Neuronal stem cell (in vitro differentiated cells): ENCODE measurements at regions not wholly inside any gene's neighbourhood (a gene's known extent, or its start where the extent isn't known, plus 50 kb on each side); places are given as distances from the start of the nearest gene placed in this dataset.

Source experiments
- DNase-seq: peaks from one replicate; pipeline ENCODE4 v3.0.0-alpha.2; 2013; ENCODE audit warnings: low spot score
- H2AFZ ChIP-seq: one replicate; pipeline ENCODE4 v1.6.1; 2013; ENCODE audit warnings: mild to moderate bottlenecking, low read length, inconsistent platforms
- H2AK5ac ChIP-seq: 2 replicates; pipeline ENCODE4 v1.6.1; 2013; ENCODE audit warnings: low read depth, mild to moderate bottlenecking, inconsistent platforms, low read length, moderate library complexity, mixed read lengths
- H2BK120ac ChIP-seq: 2 replicates; pipeline ENCODE4 v1.6.1; 2013; ENCODE audit warnings: low read depth, mild to moderate bottlenecking, inconsistent platforms, low read length, moderate library complexity, mixed read lengths
- H2BK12ac ChIP-seq: one replicate; pipeline ENCODE4 v1.6.1; 2013; ENCODE audit warnings: low read length, inconsistent platforms
- H2BK15ac ChIP-seq: 2 replicates; pipeline ENCODE4 v1.6.1; 2013; ENCODE audit warnings: mild to moderate bottlenecking, low read length, inconsistent platforms, mixed read lengths
- H2BK5ac ChIP-seq: one replicate; pipeline ENCODE4 v1.6.1; 2013; ENCODE audit warnings: inconsistent platforms, mild to moderate bottlenecking, low read length, moderate library complexity
- H3K14ac ChIP-seq: one replicate; pipeline ENCODE4 v1.6.1; 2013; ENCODE audit warnings: low read length, inconsistent platforms
- H3K18ac ChIP-seq: 2 replicates; pipeline ENCODE4 v1.6.1; 2013; ENCODE audit warnings: low read length, inconsistent platforms
- H3K23ac ChIP-seq: 2 replicates; pipeline ENCODE4 v1.6.1; 2013; ENCODE audit warnings: low read depth, mild to moderate bottlenecking, mixed read lengths, low read length, inconsistent platforms; ENCODE audit not compliant: poor library complexity
- H3K27ac ChIP-seq: replicated peaks from 3 replicates; pipeline ENCODE4 v1.5.1; 2013; ENCODE audit warnings: low read length, inconsistent platforms
- H3K27me3 ChIP-seq, 3 experiments: 2 replicates each; pipeline ENCODE4 v1.6.1; 2013; ENCODE audit warnings: low read length in 3 of 3, mild to moderate bottlenecking in 2 of 3, inconsistent platforms in 1 of 3, low read depth in 1 of 3, mixed read lengths in 1 of 3, moderate library complexity in 1 of 3; ENCODE audit not compliant: control insufficient read depth in 3 of 3, insufficient read depth in 3 of 3
- H3K36me3 ChIP-seq, 2 donors: replicated peaks in 1 of 2; 2 replicates each; pipeline ENCODE4 v1.6.1; 2013; ENCODE audit warnings: low read length in 2 of 2; ENCODE audit not compliant: control insufficient read depth in 2 of 2, insufficient read depth in 2 of 2
- H3K4ac ChIP-seq: 2 replicates; pipeline ENCODE4 v1.6.1; 2013; ENCODE audit warnings: inconsistent platforms, mild to moderate bottlenecking, low read length, moderate library complexity
- H3K4me1 ChIP-seq, 2 donors: 1 replicate in 1 of 2; 2 replicates in 1 of 2; pipeline ENCODE4 v1.6.1; 2013; ENCODE audit warnings: low read length in 2 of 2, low read depth in 1 of 2; ENCODE audit not compliant: control insufficient read depth in 2 of 2, insufficient read depth in 1 of 2
- H3K4me2 ChIP-seq: one replicate; pipeline ENCODE4 v1.6.1; 2013; ENCODE audit warnings: mild to moderate bottlenecking, low read length, inconsistent platforms; ENCODE audit not compliant: insufficient read depth, poor library complexity, severe bottlenecking
- H3K4me3 ChIP-seq, 2 donors: 2 replicates each; pipeline ENCODE4 v1.5.1; 2013; ENCODE audit warnings: low read length in 2 of 2, mild to moderate bottlenecking in 2 of 2, inconsistent platforms in 1 of 2, moderate library complexity in 1 of 2
- H3K79me1 ChIP-seq: one replicate; pipeline ENCODE4 v1.6.1; 2013; ENCODE audit warnings: low read depth, mild to moderate bottlenecking, inconsistent platforms, low read length, moderate library complexity
- H3K9ac ChIP-seq: one replicate; pipeline ENCODE4 v1.6.1; 2013; ENCODE audit warnings: mild to moderate bottlenecking, low read depth, low read length, inconsistent platforms; ENCODE audit not compliant: poor library complexity
- H3K9me3 ChIP-seq, 2 donors: replicated peaks in 1 of 2; 2 replicates each; pipeline versions ENCODE3 to v1.6.1; 2013; ENCODE audit warnings: low read length in 2 of 2, mild to moderate bottlenecking in 2 of 2, inconsistent platforms in 1 of 2, low read depth in 1 of 2, mixed read lengths in 1 of 2, moderate library complexity in 1 of 2; ENCODE audit not compliant: control insufficient read depth in 2 of 2, insufficient read depth in 1 of 2
- H4K8ac ChIP-seq: one replicate; pipeline ENCODE4 v1.6.1; 2013; ENCODE audit warnings: low read depth, mild to moderate bottlenecking, inconsistent platforms, low read length, moderate library complexity
- H4K91ac ChIP-seq: one replicate; pipeline ENCODE4 v1.6.1; 2013; ENCODE audit warnings: low read length, low read depth, mild to moderate bottlenecking, inconsistent platforms; ENCODE audit not compliant: poor library complexity
- WGBS, 2 donors: extraction: QIAGEN DNeasy Blood & Tissue Kit; methylation state at CpG; one replicate each; pipeline ENCODE4 v1.1.7; 2013; ENCODE audit warnings: missing lambda C conversion rate in 2 of 2, mixed read lengths in 1 of 2; ENCODE audit not compliant: insufficient read length in 2 of 2, insufficient replicate concordance in 1 of 2; ENCODE audit errors: extremely low coverage in 2 of 2; 5-methylcytosine and 5-hydroxymethylcytosine counted together

DNA sequence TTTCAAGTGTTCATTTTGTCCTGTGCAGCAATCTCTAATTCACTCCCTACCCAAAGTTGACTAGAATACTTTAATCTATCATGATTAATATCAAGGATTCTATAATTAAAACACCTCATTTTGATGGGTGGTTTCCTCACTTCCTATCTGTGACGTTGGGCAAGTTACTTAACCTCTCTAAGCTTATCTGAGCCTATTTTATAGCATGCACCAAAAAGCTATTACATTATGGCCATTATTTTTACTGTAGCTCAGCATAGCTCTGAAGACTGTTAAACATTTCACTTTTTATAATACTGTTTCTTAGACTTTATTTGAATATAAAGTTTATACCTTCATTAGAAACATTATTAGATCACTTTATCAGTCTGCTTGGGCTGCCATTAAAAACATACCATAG, 579.6 kb upstream of the NXPH2 start:
- no peak for DNase-seq
- Histone ChIP-seq H3K27me3 (no peaks in the 10 kb centered on the region), H2BK120ac (no peak overlapping the region), H3K27ac (no peak overlapping the region), H3K4me1 (no peaks in the 10 kb centered on the region), H3K9me3 (no peaks in the 10 kb centered on the region), H2BK15ac (no peak overlapping the region), H4K8ac (no peak overlapping the region), H3K14ac (no peak overlapping the region), H4K91ac (no peak overlapping the region), H3K23ac (no peak overlapping the region), H3K4ac (no peak overlapping the region), H3K18ac (no peak overlapping the region), H3K4me3 (no peak overlapping the region), H3K9ac (no peak overlapping the region), H2BK5ac (no peak overlapping the region), H3K79me1 (no peaks in the 10 kb centered on the region), H2AFZ (no peak overlapping the region), H2BK12ac (no peak overlapping the region), H3K4me2 (no peak overlapping the region), H3K36me3 (no peaks in the 10 kb centered on the region), H2AK5ac (no peak overlapping the region)
- WGBS, 2 donors, result no CpG with 5 or more reads among the region's 1 CpG

DNA sequence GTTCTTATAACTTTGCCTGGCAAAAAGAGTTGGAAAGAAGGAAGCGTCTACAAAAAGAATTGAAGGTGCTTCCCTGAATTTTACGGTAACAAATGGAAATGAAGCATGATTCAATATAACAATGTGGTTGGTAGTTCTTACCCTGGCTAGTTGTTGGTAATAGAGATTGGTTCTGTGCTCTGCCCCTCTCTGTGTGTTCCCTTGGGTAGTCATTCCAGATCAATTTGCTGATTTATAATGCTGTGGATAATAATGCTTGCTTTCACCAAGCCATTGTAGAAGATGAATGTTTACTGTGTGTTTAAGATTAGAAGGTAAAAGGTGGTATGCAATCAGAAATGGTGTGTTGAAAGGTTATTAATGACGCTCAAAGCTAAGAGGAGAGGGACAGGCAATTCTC, 577.8 kb upstream of the NXPH2 start:
- H3K27me3 ChIP-seq, result no peaks in the 10 kb centered on the region
- H3K36me3 ChIP-seq, result no peaks in the 10 kb centered on the region
- H3K4me3 ChIP-seq, result no peak overlapping the region
- DNase-seq, result no peak
- H2AFZ ChIP-seq, result no peak overlapping the region
- no peak overlapping the region for H3K4me2 ChIP-seq
- H2BK12ac ChIP-seq, result no peak overlapping the region
- H3K4me1 ChIP-seq, result no peaks in the 10 kb centered on the region
- no peak overlapping the region for H3K27ac ChIP-seq
- no peak overlapping the region for H2BK5ac ChIP-seq
- no peak overlapping the region for H3K23ac ChIP-seq
- whole genome bisulfite sequencing, 2 donors, result no CpG with 5 or more reads among the region's 3 CpGs
- H4K91ac ChIP-seq, result no peak overlapping the region
- H2BK120ac ChIP-seq, result no peak overlapping the region
- H3K14ac ChIP-seq, result no peak overlapping the region
- H2BK15ac ChIP-seq, result no peak overlapping the region
- no peak overlapping the region for H3K18ac ChIP-seq
- no peak overlapping the region for H4K8ac ChIP-seq
- no peaks in the 10 kb centered on the region for H3K79me1 ChIP-seq
- no peak overlapping the region for H2AK5ac ChIP-seq
- H3K4ac ChIP-seq, result no peak overlapping the region
- H3K9ac ChIP-seq, result no peak overlapping the region
- H3K9me3 ChIP-seq, result no peaks in the 10 kb centered on the region

DNA sequence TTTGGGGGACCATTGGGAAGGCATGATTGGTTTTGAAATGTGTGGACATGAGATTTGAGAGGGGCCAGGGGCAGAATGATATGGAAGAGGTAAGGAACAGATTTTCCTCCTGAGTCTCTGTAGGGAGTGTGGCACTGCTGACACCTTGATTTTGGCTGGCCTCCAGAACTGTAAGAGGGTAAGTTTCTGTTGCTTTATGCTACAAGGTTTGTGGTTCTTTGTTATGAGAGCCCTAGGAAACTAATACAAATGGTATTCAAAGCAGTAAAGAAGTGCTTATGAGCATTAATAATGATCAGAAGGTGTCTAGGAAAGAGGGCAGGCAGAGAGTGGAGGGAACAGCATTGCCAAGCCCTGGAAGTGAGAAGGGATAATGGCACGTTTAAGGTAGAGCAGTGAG, 574.3 kb upstream of the NXPH2 start:
- no peaks in the 10 kb centered on the region for H3K4me1 ChIP-seq
- no CpG with 5 or more reads among the region's 1 CpG for WGBS, 2 donors
- H3K9me3 ChIP-seq, result no peaks in the 10 kb centered on the region
- H4K91ac ChIP-seq, result no peak overlapping the region
- H3K14ac ChIP-seq, result no peak overlapping the region
- no peak overlapping the region for H4K8ac ChIP-seq
- H3K4ac ChIP-seq, result no peak overlapping the region
- no peak overlapping the region for H2AK5ac ChIP-seq
- no peak overlapping the region for H3K9ac ChIP-seq
- H3K27me3 ChIP-seq, result no peaks in the 10 kb centered on the region
- no peak overlapping the region for H2AFZ ChIP-seq
- no peak overlapping the region for H3K18ac ChIP-seq
- no peak overlapping the region for H3K23ac ChIP-seq
- no peak overlapping the region for H2BK15ac ChIP-seq
- no peak overlapping the region for H3K4me3 ChIP-seq
- H2BK12ac ChIP-seq, result no peak overlapping the region
- no peak overlapping the region for H2BK120ac ChIP-seq
- no peak overlapping the region for H2BK5ac ChIP-seq
- H3K36me3 ChIP-seq, result no peaks in the 10 kb centered on the region
- no peak overlapping the region for H3K4me2 ChIP-seq
- DNase-seq, result no peak
- no peak overlapping the region for H3K27ac ChIP-seq
- no peaks in the 10 kb centered on the region for H3K79me1 ChIP-seq

DNA sequence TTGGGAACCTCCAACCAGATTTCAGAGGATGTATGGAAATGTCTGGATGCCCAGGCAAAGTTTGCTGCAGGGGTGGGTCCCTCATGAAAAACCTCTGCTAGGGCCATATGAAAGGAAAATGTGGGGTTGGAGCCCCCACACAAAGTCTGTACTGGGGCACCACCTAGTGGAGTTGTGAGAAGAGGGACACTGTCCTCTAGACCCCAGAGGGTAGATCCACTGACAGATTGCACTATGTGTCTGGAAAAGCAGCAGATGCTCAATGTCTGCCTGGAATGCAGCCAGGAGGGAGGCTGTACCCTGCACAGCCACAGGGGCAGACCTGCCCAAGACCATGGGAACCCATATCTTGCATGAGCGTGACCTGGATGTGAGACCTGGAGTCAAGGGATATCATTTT, 573.7 kb upstream of the NXPH2 start:
- no peak overlapping the region for H3K9ac ChIP-seq
- no peak overlapping the region for H2BK120ac ChIP-seq
- H3K36me3 ChIP-seq, result no peaks in the 10 kb centered on the region
- H3K23ac ChIP-seq, result no peak overlapping the region
- no peak overlapping the region for H3K4me3 ChIP-seq
- no peak overlapping the region for H4K8ac ChIP-seq
- DNase-seq, result no peak
- H3K18ac ChIP-seq, result no peak overlapping the region
- no peak overlapping the region for H2AK5ac ChIP-seq
- H2BK5ac ChIP-seq, result no peak overlapping the region
- no CpG with 5 or more reads among the region's 1 CpG for WGBS, 2 donors
- H3K4me1 ChIP-seq, result no peaks in the 10 kb centered on the region
- H3K4me2 ChIP-seq, result no peak overlapping the region
- no peaks in the 10 kb centered on the region for H3K9me3 ChIP-seq
- H3K27me3 ChIP-seq, result no peaks in the 10 kb centered on the region
- H3K4ac ChIP-seq, result no peak overlapping the region
- H3K14ac ChIP-seq, result no peak overlapping the region
- no peak overlapping the region for H2AFZ ChIP-seq
- no peaks in the 10 kb centered on the region for H3K79me1 ChIP-seq
- H2BK12ac ChIP-seq, result no peak overlapping the region
- H2BK15ac ChIP-seq, result no peak overlapping the region
- no peak overlapping the region for H4K91ac ChIP-seq
- no peak overlapping the region for H3K27ac ChIP-seq
